22Rv1 (cell line): ENCODE measurements at regions not wholly inside any gene's neighbourhood (a gene's known extent, or its start where the extent isn't known, plus 50 kb on each side); places are given as distances from the start of the nearest gene placed in this dataset.

Experiments
- ZFX ChIP-seq: fragments of 450-650 bp; IDR thresholded peaks from 2 replicates; pipeline ENCODE4 v1.6.1; 2017; ENCODE audit warnings: antibody characterized with exemption, borderline replicate concordance
- TF ChIP-seq, protein P1 (sequence below): fragments of 450-650 bp; IDR thresholded peaks from 2 replicates; pipeline ENCODE4 v1.5.1; 2017; ENCODE audit warnings: mild to moderate bottlenecking

DNA sequence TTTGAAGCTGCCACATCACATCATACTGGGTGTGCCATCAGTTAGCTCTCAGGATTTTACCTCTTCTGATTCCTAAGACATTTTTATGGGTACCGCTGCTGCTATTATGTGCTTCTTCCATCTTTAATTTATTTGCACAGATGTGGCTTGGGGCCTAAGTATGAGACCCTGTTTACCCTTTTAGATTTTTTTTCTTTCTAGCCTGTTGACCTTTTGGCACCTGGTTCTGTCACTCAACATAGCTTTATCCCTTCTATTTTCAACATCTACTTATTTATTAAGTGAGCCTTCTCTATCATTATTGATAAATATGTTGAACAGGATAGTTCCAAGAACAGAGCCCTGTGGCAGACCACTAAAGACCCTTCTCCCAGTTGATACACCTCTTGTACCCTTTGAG lies 57.0 kb downstream of the TET3 start:
- TF ChIP-seq, protein P1, sequence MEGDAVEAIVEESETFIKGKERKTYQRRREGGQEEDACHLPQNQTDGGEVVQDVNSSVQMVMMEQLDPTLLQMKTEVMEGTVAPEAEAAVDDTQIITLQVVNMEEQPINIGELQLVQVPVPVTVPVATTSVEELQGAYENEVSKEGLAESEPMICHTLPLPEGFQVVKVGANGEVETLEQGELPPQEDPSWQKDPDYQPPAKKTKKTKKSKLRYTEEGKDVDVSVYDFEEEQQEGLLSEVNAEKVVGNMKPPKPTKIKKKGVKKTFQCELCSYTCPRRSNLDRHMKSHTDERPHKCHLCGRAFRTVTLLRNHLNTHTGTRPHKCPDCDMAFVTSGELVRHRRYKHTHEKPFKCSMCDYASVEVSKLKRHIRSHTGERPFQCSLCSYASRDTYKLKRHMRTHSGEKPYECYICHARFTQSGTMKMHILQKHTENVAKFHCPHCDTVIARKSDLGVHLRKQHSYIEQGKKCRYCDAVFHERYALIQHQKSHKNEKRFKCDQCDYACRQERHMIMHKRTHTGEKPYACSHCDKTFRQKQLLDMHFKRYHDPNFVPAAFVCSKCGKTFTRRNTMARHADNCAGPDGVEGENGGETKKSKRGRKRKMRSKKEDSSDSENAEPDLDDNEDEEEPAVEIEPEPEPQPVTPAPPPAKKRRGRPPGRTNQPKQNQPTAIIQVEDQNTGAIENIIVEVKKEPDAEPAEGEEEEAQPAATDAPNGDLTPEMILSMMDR: no peak
- no peak for TF ChIP-seq ZFX
